GM12878 (cell line): ENCODE measurements at regions not wholly inside any gene's neighbourhood (a gene's known extent, or its start where the extent isn't known, plus 50 kb on each side); places are given as distances from the start of the nearest gene placed in this dataset.

Experiments
- ATAC-seq: fragments of 200-7000 bp; cut with Tn5 transposase; 3 replicates; pipeline ENCODE4 v1.9.1; 2020; ENCODE audit warnings: mild to moderate bottlenecking, moderate library complexity
- BruUV-seq: library from RNA; stranded (reverse); fragments of 400-500 nt; replicated peaks from 2 replicates; lab custom pipeline; 2021; lab: Mats Ljungman, UMichigan
- CTCF ChIA-PET: fragments of 300-600 bp; sonication (Branson Sonifier 250); formaldehyde crosslinking; extraction: SDS; loops from one replicate; lab custom pipeline; 2021; ENCODE audit warnings: inconsistent platforms; lab: Yijun Ruan, JAX
- POLR2A ChIA-PET: fragments of 350-600 bp; formaldehyde crosslinking; extraction: SDS; loops from one replicate; lab custom pipeline; 2021; ENCODE audit warnings: inconsistent platforms; lab: Charles Lee
- RAD21 ChIA-PET: fragments of 300-600 bp; sonication (Branson Sonifier 250); formaldehyde crosslinking; loops from one replicate; lab custom pipeline; 2023; ENCODE audit warnings: antibody characterized with exemption; ENCODE audit not compliant: unreplicated experiment; lab: Charles Lee
- SMC1A ChIA-PET: fragments of 300-600 bp; sonication (Branson Sonifier 250); formaldehyde crosslinking; loops from one replicate; lab custom pipeline; 2023; ENCODE audit not compliant: unreplicated experiment, uncharacterized antibody; lab: Charles Lee
- DNase-seq: peaks from one replicate; pipeline ENCODE4 v3.0.0-alpha.2; 2011; ENCODE audit warnings: low read depth, low spot score
- FAIRE-seq: peaks from 3 replicates; lab custom pipeline; 2011; peaks lifted over from hg19 to GRCh38; lab: Jason Lieb, UNC
- H2AFZ ChIP-seq: 2 replicates; pipeline ENCODE4 v1.6.0; 2011; ENCODE audit warnings: low read depth, low read length, control low read depth; ENCODE audit not compliant: control insufficient read depth
- H3K27ac ChIP-seq: 2 replicates; pipeline ENCODE4 v1.5.1; 2011; ENCODE audit warnings: control low read depth; ENCODE audit not compliant: control insufficient read depth, insufficient read depth
- H3K27me3 ChIP-seq, 2 experiments: replicated peaks in 1 of 2; 2 replicates each; pipeline versions ENCODE4 v1.6.0 to v1.6.1; 2011; ENCODE audit warnings: low read length in 1 of 2; ENCODE audit not compliant: control insufficient read depth in 2 of 2, insufficient read depth in 2 of 2
- H3K36me3 ChIP-seq, 2 experiments: 2 replicates each; pipeline ENCODE4 v1.5.1; 2011; ENCODE audit warnings: low read length in 1 of 2; ENCODE audit not compliant: control insufficient read depth in 2 of 2, insufficient read depth in 2 of 2
- H3K4me1 ChIP-seq: 2 replicates; pipeline ENCODE4 v1.6.1; 2011; ENCODE audit warnings: mild to moderate bottlenecking, low read length, moderate library complexity, mixed read lengths; ENCODE audit not compliant: control insufficient read depth, insufficient read depth
- H3K4me2 ChIP-seq: 2 replicates; pipeline ENCODE4 v1.6.0; 2011; ENCODE audit warnings: control low read depth; ENCODE audit not compliant: control insufficient read depth, insufficient read depth
- H3K4me3 ChIP-seq: fragments of 200-600 bp; sonication (generic); 2 replicates; pipeline ENCODE4 v1.5.1; 2016
- H3K79me2 ChIP-seq: 2 replicates; pipeline ENCODE4 v1.6.0; 2011; ENCODE audit warnings: low read length; ENCODE audit not compliant: control insufficient read depth, insufficient read depth
- H3K9ac ChIP-seq: 2 replicates; pipeline ENCODE4 v1.8.0; 2011; ENCODE audit warnings: low read length, control low read depth, mixed read lengths; ENCODE audit not compliant: control insufficient read depth, insufficient read depth
- H3K9me3 ChIP-seq: replicated peaks from 3 replicates; pipeline ENCODE4 v1.5.1; 2011; ENCODE audit warnings: mild to moderate bottlenecking, low read length; ENCODE audit not compliant: control insufficient read depth, insufficient read depth
- H4K20me1 ChIP-seq: 2 replicates; pipeline ENCODE4 v1.6.0; 2011; ENCODE audit not compliant: control insufficient read depth, insufficient read depth
- ASH2L ChIP-seq: fragments of 300-600, 200-600 bp; sonication (generic); IDR thresholded peaks from 2 replicates; pipeline ENCODE4 v1.6.1; 2017; ENCODE audit warnings: low read depth, mild to moderate bottlenecking, borderline replicate concordance
- ATF7 ChIP-seq: fragments of 450-650 bp; IDR thresholded peaks from 2 replicates; pipeline ENCODE4 v1.6.1; 2016; ENCODE audit warnings: low read depth, mild to moderate bottlenecking
- BRCA1 ChIP-seq: IDR thresholded peaks from 2 replicates; pipeline ENCODE4 v1.6.1; 2011; ENCODE audit warnings: low read depth, low read length, improper control_type of control experiment
- CREB1 ChIP-seq: IDR thresholded peaks from 2 replicates; pipeline ENCODE4 v1.6.1; 2012; ENCODE audit warnings: low read depth, mild to moderate bottlenecking, inconsistent platforms
- MEF2B ChIP-seq: fragments of 450-650 bp; IDR thresholded peaks from 2 replicates; pipeline ENCODE4 v1.6.1; 2018; ENCODE audit warnings: mild to moderate bottlenecking, moderate library complexity; ENCODE audit not compliant: partially characterized antibody, poor library complexity, severe bottlenecking
- MTA3 ChIP-seq: IDR thresholded peaks from 2 replicates; pipeline ENCODE4 v1.6.1; 2012; ENCODE audit warnings: low read length, inconsistent platforms, borderline replicate concordance
- MYC ChIP-seq: IDR thresholded peaks from 2 replicates; pipeline ENCODE4 v1.6.1; 2011; ENCODE audit warnings: mild to moderate bottlenecking, low read length, moderate library complexity, inconsistent platforms; ENCODE audit not compliant: insufficient read depth, insufficient replicate concordance, insufficient read length, severe bottlenecking
- NFYB ChIP-seq: IDR thresholded peaks from 2 replicates; pipeline ENCODE4 v1.6.1; 2011; ENCODE audit warnings: low read depth, mild to moderate bottlenecking, low read length, improper control_type of control experiment, moderate library complexity; ENCODE audit not compliant: insufficient read depth
- ZBED1 ChIP-seq: IDR thresholded peaks from 2 replicates; pipeline ENCODE4 v1.6.1; 2016; ENCODE audit warnings: borderline replicate concordance
- ZNF207 ChIP-seq: fragments of 450-650 bp; IDR thresholded peaks from 2 replicates; pipeline ENCODE4 v1.6.1; 2014; ENCODE audit warnings: antibody characterized with exemption, mild to moderate bottlenecking, borderline replicate concordance
- ZNF384 ChIP-seq: IDR thresholded peaks from 2 replicates; pipeline ENCODE4 v1.6.1; 2012; ENCODE audit warnings: low read depth, mild to moderate bottlenecking, low read length, improper control_type of control experiment, borderline replicate concordance
- ZNF622 ChIP-seq: fragments of 450-650 bp; IDR thresholded peaks from 2 replicates; pipeline ENCODE4 v1.6.1; 2017; ENCODE audit warnings: mild to moderate bottlenecking, inconsistent platforms
- in situ Hi-C: fragments of 300-500 bp; cut with MboI; formaldehyde crosslinking; loops from 9 replicates; pipeline ENCODE4 v1.14.3; 2018; ENCODE audit warnings: mixed read lengths
- intact Hi-C: fragments of 100-400 bp; cut with micrococcal nuclease; formaldehyde crosslinking; loops from one replicate; pipeline ENCODE4 v1.14.2; 2022; ENCODE audit not compliant: unreplicated experiment
- TF ChIP-seq, protein P1 (sequence below): fragments of 450-650 bp; IDR thresholded peaks from 2 replicates; pipeline ENCODE4 v1.6.1; 2017; ENCODE audit warnings: mild to moderate bottlenecking, moderate library complexity
- TF ChIP-seq, protein P2 (sequence below): fragments of 450-650 bp; IDR thresholded peaks from 2 replicates; pipeline ENCODE4 v1.6.1; 2014; ENCODE audit warnings: mild to moderate bottlenecking
- TF ChIP-seq, protein P3 (sequence below): fragments of 450-650 bp; IDR thresholded peaks from 2 replicates; pipeline ENCODE4 v1.6.1; 2017; ENCODE audit warnings: mild to moderate bottlenecking, low read depth, inconsistent platforms; ENCODE audit not compliant: poor library complexity, severe bottlenecking

GRCh38 chr3:70640481-70640880 is 328.0 kb upstream of the MDFIC2 start:
- Histone ChIP-seq H3K4me1 (no peaks in the 10 kb centered on the region), H3K9me3 (no peaks in the 10 kb centered on the region), H3K79me2 (no peaks in the 10 kb centered on the region), H4K20me1 (no peaks in the 10 kb centered on the region), H2AFZ (no peak overlapping the region), H3K27me3 (no peaks in the 10 kb centered on the region), H3K36me3 (no peaks in the 10 kb centered on the region), H3K27ac (no peak overlapping the region), H3K4me3 (no peak overlapping the region), H3K4me2 (no peak overlapping the region), H3K9ac (no peak overlapping the region)
- RAD21 ChIA-PET, result no interaction called here
- no peak for FAIRE-seq
- CTCF ChIA-PET, result no interaction called here
- in situ Hi-C loops (no loop called here), intact Hi-C loops (no loop called here)
- POLR2A ChIA-PET, result no interaction called here
- SMC1A ChIA-PET, result no interaction called here
- TF ChIP-seq ZNF207 (no peak), ASH2L (no peak), CREB1 (no peak), BRCA1 (no peak), NFYB (no peak), ZNF622 (no peak), ATF7 (no peak), MEF2B (no peak), ZBED1 (no peak), ZNF384 (no peak), MTA3 (no peak), MYC (no peak)
- TF ChIP-seq, protein P1, sequence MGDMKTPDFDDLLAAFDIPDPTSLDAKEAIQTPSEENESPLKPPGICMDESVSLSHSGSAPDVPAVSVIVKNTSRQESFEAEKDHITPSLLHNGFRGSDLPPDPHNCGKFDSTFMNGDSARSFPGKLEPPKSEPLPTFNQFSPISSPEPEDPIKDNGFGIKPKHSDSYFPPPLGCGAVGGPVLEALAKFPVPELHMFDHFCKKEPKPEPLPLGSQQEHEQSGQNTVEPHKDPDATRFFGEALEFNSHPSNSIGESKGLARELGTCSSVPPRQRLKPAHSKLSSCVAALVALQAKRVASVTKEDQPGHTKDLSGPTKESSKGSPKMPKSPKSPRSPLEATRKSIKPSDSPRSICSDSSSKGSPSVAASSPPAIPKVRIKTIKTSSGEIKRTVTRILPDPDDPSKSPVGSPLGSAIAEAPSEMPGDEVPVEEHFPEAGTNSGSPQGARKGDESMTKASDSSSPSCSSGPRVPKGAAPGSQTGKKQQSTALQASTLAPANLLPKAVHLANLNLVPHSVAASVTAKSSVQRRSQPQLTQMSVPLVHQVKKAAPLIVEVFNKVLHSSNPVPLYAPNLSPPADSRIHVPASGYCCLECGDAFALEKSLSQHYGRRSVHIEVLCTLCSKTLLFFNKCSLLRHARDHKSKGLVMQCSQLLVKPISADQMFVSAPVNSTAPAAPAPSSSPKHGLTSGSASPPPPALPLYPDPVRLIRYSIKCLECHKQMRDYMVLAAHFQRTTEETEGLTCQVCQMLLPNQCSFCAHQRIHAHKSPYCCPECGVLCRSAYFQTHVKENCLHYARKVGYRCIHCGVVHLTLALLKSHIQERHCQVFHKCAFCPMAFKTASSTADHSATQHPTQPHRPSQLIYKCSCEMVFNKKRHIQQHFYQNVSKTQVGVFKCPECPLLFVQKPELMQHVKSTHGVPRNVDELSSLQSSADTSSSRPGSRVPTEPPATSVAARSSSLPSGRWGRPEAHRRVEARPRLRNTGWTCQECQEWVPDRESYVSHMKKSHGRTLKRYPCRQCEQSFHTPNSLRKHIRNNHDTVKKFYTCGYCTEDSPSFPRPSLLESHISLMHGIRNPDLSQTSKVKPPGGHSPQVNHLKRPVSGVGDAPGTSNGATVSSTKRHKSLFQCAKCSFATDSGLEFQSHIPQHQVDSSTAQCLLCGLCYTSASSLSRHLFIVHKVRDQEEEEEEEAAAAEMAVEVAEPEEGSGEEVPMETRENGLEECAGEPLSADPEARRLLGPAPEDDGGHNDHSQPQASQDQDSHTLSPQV, result no peak
- TF ChIP-seq, protein P2, sequence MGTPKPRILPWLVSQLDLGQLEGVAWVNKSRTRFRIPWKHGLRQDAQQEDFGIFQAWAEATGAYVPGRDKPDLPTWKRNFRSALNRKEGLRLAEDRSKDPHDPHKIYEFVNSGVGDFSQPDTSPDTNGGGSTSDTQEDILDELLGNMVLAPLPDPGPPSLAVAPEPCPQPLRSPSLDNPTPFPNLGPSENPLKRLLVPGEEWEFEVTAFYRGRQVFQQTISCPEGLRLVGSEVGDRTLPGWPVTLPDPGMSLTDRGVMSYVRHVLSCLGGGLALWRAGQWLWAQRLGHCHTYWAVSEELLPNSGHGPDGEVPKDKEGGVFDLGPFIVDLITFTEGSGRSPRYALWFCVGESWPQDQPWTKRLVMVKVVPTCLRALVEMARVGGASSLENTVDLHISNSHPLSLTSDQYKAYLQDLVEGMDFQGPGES, result no peak
- TF ChIP-seq, protein P3, sequence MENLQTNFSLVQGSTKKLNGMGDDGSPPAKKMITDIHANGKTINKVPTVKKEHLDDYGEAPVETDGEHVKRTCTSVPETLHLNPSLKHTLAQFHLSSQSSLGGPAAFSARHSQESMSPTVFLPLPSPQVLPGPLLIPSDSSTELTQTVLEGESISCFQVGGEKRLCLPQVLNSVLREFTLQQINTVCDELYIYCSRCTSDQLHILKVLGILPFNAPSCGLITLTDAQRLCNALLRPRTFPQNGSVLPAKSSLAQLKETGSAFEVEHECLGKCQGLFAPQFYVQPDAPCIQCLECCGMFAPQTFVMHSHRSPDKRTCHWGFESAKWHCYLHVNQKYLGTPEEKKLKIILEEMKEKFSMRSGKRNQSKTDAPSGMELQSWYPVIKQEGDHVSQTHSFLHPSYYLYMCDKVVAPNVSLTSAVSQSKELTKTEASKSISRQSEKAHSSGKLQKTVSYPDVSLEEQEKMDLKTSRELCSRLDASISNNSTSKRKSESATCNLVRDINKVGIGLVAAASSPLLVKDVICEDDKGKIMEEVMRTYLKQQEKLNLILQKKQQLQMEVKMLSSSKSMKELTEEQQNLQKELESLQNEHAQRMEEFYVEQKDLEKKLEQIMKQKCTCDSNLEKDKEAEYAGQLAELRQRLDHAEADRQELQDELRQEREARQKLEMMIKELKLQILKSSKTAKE, result no peak
- no TSS peak for BruUV-seq
- ATAC-seq, result no peak
- no peak for DNase-seq
